ENCODE measurements at regions not wholly inside any gene's neighbourhood (a gene's known extent, or its start where the extent isn't known, plus 50 kb on each side); places are given as distances from the start of the nearest gene placed in this dataset.

- no peak for DNase-seq (ENCODE audit: low read depth)
- TF ChIP-seq CTCF (IDR thresholded peaks at IDR 0.05; ENCODE audit: low read length, missing control alignments), result no peak
- H3K4me3 ChIP-seq (replicated peaks; ENCODE audit: low read depth, low read length), result no peak overlapping the region
Observed at GRCh38 chr14:83485591-83485990, 1951.9 kb upstream of the SEL1L start.

- DNase-seq (ENCODE audit: low read depth), result no peak
- TF ChIP-seq CTCF (IDR thresholded peaks at IDR 0.05; ENCODE audit: low read length, missing control alignments), result no peak
- no peak overlapping the region for H3K4me3 ChIP-seq (replicated peaks; ENCODE audit: low read depth, low read length)
Observed at GRCh38 chr14:83491091-83491490, 1957.4 kb upstream of the SEL1L start.

- H3K4me3 ChIP-seq (replicated peaks; ENCODE audit: low read depth, low read length), result no peak overlapping the region
- peak; percentile 1 for DNase-seq (ENCODE audit: low read depth)
- TF ChIP-seq CTCF (IDR thresholded peaks at IDR 0.05; ENCODE audit: low read length, missing control alignments), result no peak
Observed at GRCh38 chr14:83520837-83521236, 1987.2 kb upstream of the SEL1L start.

- DNase-seq (ENCODE audit: low read depth), result no peak
Observed at GRCh38 chr14:83529531-83529930, 1995.9 kb upstream of the SEL1L start.

GRCh38 chr14:83533734-83534133 is 1996.2 kb upstream of the FLRT2 start:
- H3K4me3 ChIP-seq (replicated peaks; ENCODE audit: low read depth, low read length), result no peak overlapping the region
- no peak for DNase-seq (ENCODE audit: low read depth)
- TF ChIP-seq CTCF (IDR thresholded peaks at IDR 0.05; ENCODE audit: low read length, missing control alignments), result no peak

More at GRCh38 chr14:83529531-83529930, 1995.9 kb upstream of the SEL1L start:
- H3K4me3 ChIP-seq (replicated peaks; ENCODE audit: low read depth, low read length), result no peak overlapping the region
- TF ChIP-seq CTCF (IDR thresholded peaks at IDR 0.05; ENCODE audit: low read length, missing control alignments), result no peak

- TF ChIP-seq CTCF (IDR thresholded peaks at IDR 0.05; ENCODE audit: low read length, missing control alignments), result no peak
- H3K4me3 ChIP-seq (replicated peaks; ENCODE audit: low read depth, low read length), result no peak overlapping the region
- no peak for DNase-seq (ENCODE audit: low read depth)
Observed at GRCh38 chr14:83534995-83535394, 1994.9 kb upstream of the FLRT2 start.

GRCh38 chr14:83535444-83535843 is 1994.5 kb upstream of the FLRT2 start:
- no peak for TF ChIP-seq CTCF (IDR thresholded peaks at IDR 0.05; ENCODE audit: low read length, missing control alignments)

More at GRCh38 chr14:83535444-83535843, 1994.5 kb upstream of the FLRT2 start:
- no peak for DNase-seq (ENCODE audit: low read depth)
- no peak overlapping the region for H3K4me3 ChIP-seq (replicated peaks; ENCODE audit: low read depth, low read length)

Data from fibroblast of pulmonary artery (primary cell).